Brain microvascular endothelial cell (primary cell): ENCODE measurements at regions not wholly inside any gene's neighbourhood (a gene's known extent, or its start where the extent isn't known, plus 50 kb on each side); places are given as distances from the start of the nearest gene placed in this dataset.

ENCODE experiments used
- DNase-seq: peaks from one replicate; pipeline ENCODE4 v3.0.0-alpha.2; 2020
- H3K27ac ChIP-seq: fragments of 250-450 bp; sonication (Bioruptor Pico); 2 replicates; pipeline ENCODE4 v1.5.1; 2020; ENCODE audit warnings: mild to moderate bottlenecking, moderate library complexity
- H3K27me3 ChIP-seq: fragments of 250-450 bp; sonication (Bioruptor Pico); replicated peaks from 2 replicates; pipeline ENCODE4 v1.5.1; 2020; ENCODE audit warnings: mild to moderate bottlenecking
- H3K36me3 ChIP-seq: fragments of 250-450 bp; sonication (Bioruptor Pico); replicated peaks from 2 replicates; pipeline ENCODE4 v1.5.1; 2020; ENCODE audit warnings: mild to moderate bottlenecking
- H3K4me3 ChIP-seq: 2 replicates; pipeline ENCODE4 v1.5.1; 2011; ENCODE audit warnings: low read depth, mild to moderate bottlenecking, control low read depth, low read length, moderate library complexity
- in situ Hi-C: cut with HindIII; loops from 2 replicates; pipeline ENCODE4 v1.10.0; 2017; ENCODE audit warnings: low sequenced_read_pairs, low pct_ligation_motif_present
- TF ChIP-seq, protein P1 (sequence below): IDR thresholded peaks from 2 replicates; pipeline ENCODE4 v1.5.1; 2011; ENCODE audit warnings: low read depth, mild to moderate bottlenecking, moderate library complexity, low read length, control low read depth, inconsistent platforms; ENCODE audit errors: missing control alignments

DNA sequence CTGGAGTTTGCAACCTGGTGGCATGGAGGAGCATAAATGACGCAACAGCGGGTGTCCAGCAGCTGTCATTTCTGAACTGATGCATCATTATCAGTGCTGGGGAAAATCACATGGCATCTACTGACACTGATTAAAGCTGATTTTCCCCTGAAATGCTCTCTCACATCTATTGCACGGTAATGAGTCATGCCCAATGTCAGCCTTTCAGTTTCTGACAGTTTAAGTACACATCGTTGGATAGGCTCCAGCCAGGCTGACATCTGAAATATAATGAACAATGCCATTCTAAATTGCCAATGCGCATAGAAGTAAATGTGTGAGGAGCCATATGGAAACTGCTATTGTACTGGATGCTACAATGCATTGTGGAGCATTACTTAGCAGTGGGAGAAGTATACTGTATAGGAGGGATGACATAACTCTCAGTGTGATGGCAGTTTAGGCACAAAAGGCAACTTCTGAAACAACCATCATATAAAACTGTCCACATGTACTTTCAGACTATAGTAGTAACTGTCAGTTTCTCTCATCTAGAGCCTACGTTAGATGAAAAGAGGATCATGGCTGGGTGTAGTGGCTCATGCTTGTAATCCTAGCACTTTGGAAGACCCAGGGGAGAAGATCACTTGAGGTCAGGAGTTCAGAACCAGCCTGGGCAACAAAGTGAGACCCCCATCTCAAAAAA is 389.3 kb upstream of the DMAC1 start:
- no peak overlapping the region for H3K4me3 ChIP-seq
- in situ Hi-C loops, result no loop called here
- TF ChIP-seq, protein P1, sequence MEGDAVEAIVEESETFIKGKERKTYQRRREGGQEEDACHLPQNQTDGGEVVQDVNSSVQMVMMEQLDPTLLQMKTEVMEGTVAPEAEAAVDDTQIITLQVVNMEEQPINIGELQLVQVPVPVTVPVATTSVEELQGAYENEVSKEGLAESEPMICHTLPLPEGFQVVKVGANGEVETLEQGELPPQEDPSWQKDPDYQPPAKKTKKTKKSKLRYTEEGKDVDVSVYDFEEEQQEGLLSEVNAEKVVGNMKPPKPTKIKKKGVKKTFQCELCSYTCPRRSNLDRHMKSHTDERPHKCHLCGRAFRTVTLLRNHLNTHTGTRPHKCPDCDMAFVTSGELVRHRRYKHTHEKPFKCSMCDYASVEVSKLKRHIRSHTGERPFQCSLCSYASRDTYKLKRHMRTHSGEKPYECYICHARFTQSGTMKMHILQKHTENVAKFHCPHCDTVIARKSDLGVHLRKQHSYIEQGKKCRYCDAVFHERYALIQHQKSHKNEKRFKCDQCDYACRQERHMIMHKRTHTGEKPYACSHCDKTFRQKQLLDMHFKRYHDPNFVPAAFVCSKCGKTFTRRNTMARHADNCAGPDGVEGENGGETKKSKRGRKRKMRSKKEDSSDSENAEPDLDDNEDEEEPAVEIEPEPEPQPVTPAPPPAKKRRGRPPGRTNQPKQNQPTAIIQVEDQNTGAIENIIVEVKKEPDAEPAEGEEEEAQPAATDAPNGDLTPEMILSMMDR, result no peak
- no peak for DNase-seq
- H3K36me3 ChIP-seq, result no peaks in the 10 kb centered on the region
- H3K27me3 ChIP-seq, result no peaks in the 10 kb centered on the region
- H3K27ac ChIP-seq, result no peak overlapping the region

DNA sequence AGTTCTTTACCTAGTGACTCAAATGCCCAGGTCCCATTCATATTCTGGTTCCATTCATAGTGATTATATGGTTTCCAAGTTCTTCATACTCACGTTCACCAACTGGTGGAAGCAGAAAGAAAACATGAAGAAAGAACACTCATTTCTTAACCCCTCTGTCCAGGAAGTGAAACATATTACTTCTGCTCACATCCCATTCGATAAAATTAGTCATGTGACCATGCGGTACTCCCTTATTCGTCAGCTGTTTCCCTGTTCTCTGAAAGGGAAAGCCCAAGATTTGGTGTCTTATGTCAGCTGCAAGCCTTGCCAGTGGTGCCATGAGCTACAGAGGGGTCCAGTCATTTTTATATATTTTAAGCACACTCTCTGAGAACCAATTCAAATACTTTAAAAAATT is 387.0 kb upstream of the DMAC1 start:
- no peaks in the 10 kb centered on the region for H3K27me3 ChIP-seq
- TF ChIP-seq, protein P1, result no peak
- H3K4me3 ChIP-seq, result no peak overlapping the region
- H3K27ac ChIP-seq, result no peak overlapping the region
- in situ Hi-C loops, result no loop called here
- H3K36me3 ChIP-seq, result no peaks in the 10 kb centered on the region
- DNase-seq, result no peak

DNA sequence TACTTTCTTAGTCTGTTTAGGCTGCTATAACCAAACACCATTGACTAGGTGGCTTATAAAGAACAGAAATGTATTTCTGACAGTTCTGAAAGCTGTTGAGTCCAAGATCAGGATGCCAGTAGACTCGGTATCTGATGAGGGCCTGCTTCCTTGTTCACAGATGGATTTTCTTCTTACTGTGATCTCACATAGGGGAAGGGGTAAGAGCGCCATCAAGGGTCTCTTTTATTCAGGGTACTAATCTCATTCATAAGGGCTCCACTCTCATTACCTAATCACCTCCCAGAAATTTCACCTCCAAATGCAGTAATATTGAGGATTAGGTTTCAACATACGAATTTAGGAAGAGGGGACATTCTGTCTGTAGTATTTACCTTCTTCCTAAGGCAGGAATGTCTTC is 384.0 kb upstream of the DMAC1 start:
- Histone ChIP-seq H3K27ac (no peak overlapping the region), H3K4me3 (no peak overlapping the region)
- in situ Hi-C loops, result no loop called here

DNA sequence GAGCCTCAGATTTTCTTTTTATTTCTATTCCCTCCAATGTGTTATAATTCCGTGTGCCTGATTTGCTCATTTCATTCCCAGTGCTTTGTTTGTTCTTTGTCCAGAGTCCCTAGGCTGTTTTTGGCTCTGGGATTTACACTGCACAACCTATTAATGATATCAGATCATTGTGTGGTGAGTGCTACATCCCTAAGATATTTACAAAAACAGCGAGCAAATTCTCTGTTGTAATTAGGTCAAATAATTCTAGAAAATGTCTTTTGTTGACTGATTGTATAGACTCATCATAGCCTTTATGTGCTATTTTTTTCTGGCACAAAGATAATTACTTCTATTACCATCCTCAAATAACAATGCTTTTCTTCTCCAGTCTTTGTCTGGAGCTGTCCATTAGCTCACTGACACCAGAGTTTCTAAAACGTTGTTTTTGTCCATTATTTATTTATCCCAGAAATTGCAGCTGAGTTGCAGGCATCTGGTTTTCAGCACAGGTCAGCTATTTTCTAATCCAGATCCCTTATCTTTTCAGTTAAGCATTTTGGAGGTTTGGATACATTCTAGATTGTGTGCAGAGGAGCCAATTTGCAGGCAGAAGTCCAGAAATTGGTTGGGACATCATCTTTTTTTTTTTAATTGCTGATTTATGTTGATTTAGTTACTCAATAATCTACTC is 379.9 kb upstream of the DMAC1 start:
- DNase-seq, result no peak
- Histone ChIP-seq H3K27me3 (no peaks in the 10 kb centered on the region), H3K4me3 (no peak overlapping the region), H3K27ac (no peak overlapping the region), H3K36me3 (no peaks in the 10 kb centered on the region)
- TF ChIP-seq, protein P1, result no peak
- in situ Hi-C loops, result no loop called here

More for the DNA sequence above, 384.0 kb upstream of the DMAC1 start:
- Histone ChIP-seq H3K36me3 (no peaks in the 10 kb centered on the region), H3K27me3 (no peaks in the 10 kb centered on the region)
- no peak for DNase-seq
- TF ChIP-seq, protein P1, result no peak

DNA sequence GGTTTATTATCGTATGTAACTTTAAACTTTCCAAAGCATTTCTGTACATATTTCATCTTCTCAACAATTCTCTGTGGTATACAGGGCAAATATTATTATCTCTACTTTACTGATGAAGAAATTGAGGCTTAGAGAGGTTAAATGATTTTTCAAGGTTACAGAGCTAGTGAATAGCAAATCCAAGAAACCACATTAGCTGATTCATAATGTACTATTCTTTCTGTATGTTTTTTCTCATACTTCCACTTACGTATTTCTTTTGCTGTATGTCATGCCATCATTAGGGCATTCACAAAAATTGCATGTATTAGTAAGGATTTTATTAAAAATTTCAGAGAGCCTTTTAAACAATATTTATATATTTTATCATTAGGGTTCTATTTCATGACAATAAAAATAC is 372.4 kb upstream of the DMAC1 start:
- Histone ChIP-seq H3K4me3 (no peak overlapping the region), H3K27me3 (no peaks in the 10 kb centered on the region), H3K27ac (no peak overlapping the region), H3K36me3 (no peaks in the 10 kb centered on the region)
- no peak for DNase-seq
- in situ Hi-C loops, result no loop called here
- TF ChIP-seq, protein P1, result no peak
